GM23338 (cell line): ENCODE measurements at regions not wholly inside any gene's neighbourhood (a gene's known extent, or its start where the extent isn't known, plus 50 kb on each side); places are given as distances from the start of the nearest gene placed in this dataset.

Experiments
- ATAC-seq: fragments of 200-7000 bp; cut with Tn5 transposase; 3 replicates; pipeline ENCODE4 v1.9.1; 2020
- DNase-seq: peaks from one replicate; pipeline ENCODE4 v3.0.0-alpha.2; 2015; ENCODE audit warnings: low spot score
- H2AFZ ChIP-seq: fragments of 200-600 bp; sonication (generic); 2 replicates; pipeline ENCODE4 v1.8.0; 2016; ENCODE audit warnings: antibody characterized with exemption, mild to moderate bottlenecking, moderate library complexity
- H3F3A ChIP-seq: fragments of 200-600 bp; sonication (generic); replicated peaks from 2 replicates; pipeline ENCODE4 v1.8.0; 2017; ENCODE audit warnings: antibody characterized with exemption, mixed run types, low read depth
- H3K27ac ChIP-seq: fragments of 200-600 bp; sonication (generic); 2 replicates; pipeline ENCODE4 v1.6.1; 2016; ENCODE audit warnings: low read depth
- H3K27me3 ChIP-seq: fragments of 200-600 bp; sonication (generic); 2 replicates; pipeline ENCODE4 v1.8.0; 2016; ENCODE audit warnings: mild to moderate bottlenecking, mixed run types, moderate library complexity; ENCODE audit not compliant: insufficient read depth
- H3K36me3 ChIP-seq: fragments of 200-600 bp; sonication (generic); 2 replicates; pipeline ENCODE4 v1.8.0; 2016; ENCODE audit warnings: mild to moderate bottlenecking; ENCODE audit not compliant: insufficient read depth
- H3K4me1 ChIP-seq: fragments of 200-600 bp; sonication (generic); 2 replicates; pipeline ENCODE4 v1.8.0; 2016; ENCODE audit warnings: mild to moderate bottlenecking, moderate library complexity; ENCODE audit not compliant: insufficient read depth
- H3K4me2 ChIP-seq: fragments of 200-600 bp; sonication (generic); 2 replicates; pipeline ENCODE4 v1.7.1; 2017; ENCODE audit warnings: mixed run types
- H3K4me3 ChIP-seq: fragments of 200-600 bp; sonication (generic); 2 replicates; pipeline ENCODE4 v1.6.1; 2016; ENCODE audit warnings: mixed run types
- H3K79me2 ChIP-seq: fragments of 200-600 bp; sonication (generic); replicated peaks from 2 replicates; pipeline ENCODE4 v1.8.0; 2017; ENCODE audit warnings: mild to moderate bottlenecking; ENCODE audit not compliant: insufficient read depth
- H3K9me2 ChIP-seq: fragments of 200-600 bp; sonication (generic); 2 replicates; pipeline ENCODE4 v1.8.0; 2017; ENCODE audit not compliant: insufficient read depth
- H4K20me1 ChIP-seq: fragments of 200-600 bp; sonication (generic); replicated peaks from 2 replicates; pipeline ENCODE4 v1.8.0; 2017; ENCODE audit warnings: mild to moderate bottlenecking; ENCODE audit not compliant: insufficient read depth
- H3K27ac Mint-ChIP-seq: 2 replicates; pipeline ENCODE4 v1.8.0; 2020; ENCODE audit warnings: inconsistent platforms, mild to moderate bottlenecking, moderate library complexity, mixed read lengths
- H3K27me3 Mint-ChIP-seq: 3 replicates; pipeline ENCODE4 v1.8.0; 2022; ENCODE audit warnings: low read depth, mild to moderate bottlenecking, moderate library complexity, mixed read lengths, inconsistent platforms; ENCODE audit not compliant: insufficient read depth, poor library complexity
- H3K36me3 Mint-ChIP-seq: 3 replicates; pipeline ENCODE4 v1.8.0; 2021; ENCODE audit warnings: low read depth, mild to moderate bottlenecking, inconsistent platforms, moderate library complexity, mixed read lengths
- H3K4me1 Mint-ChIP-seq: 3 replicates; pipeline ENCODE4 v1.8.0; 2020; ENCODE audit warnings: mild to moderate bottlenecking, inconsistent platforms, mixed read lengths
- H3K4me3 Mint-ChIP-seq: 3 replicates; pipeline ENCODE4 v1.8.0; 2021; ENCODE audit warnings: moderate library complexity, mild to moderate bottlenecking, inconsistent platforms, mixed read lengths
- H3K9me3 Mint-ChIP-seq: 3 replicates; pipeline ENCODE4 v1.8.0; 2020; ENCODE audit warnings: moderate library complexity, mild to moderate bottlenecking, inconsistent platforms, mixed read lengths
- CREB1 ChIP-seq: fragments of 250-450 bp; sonication (Bioruptor Pico); IDR thresholded peaks from 2 replicates; pipeline ENCODE4 v1.5.0; 2020; ENCODE audit warnings: low read depth, mild to moderate bottlenecking, moderate library complexity
- EZH2 ChIP-seq: fragments of 200-600 bp; sonication (generic); IDR thresholded peaks from one replicate; pipeline ENCODE4 v1.8.0; 2017; ENCODE audit warnings: antibody characterized with exemption, mild to moderate bottlenecking, low read depth; ENCODE audit not compliant: unreplicated experiment
- JUNB ChIP-seq: IDR thresholded peaks from one replicate; pipeline ENCODE4 v1.6.1; 2016; ENCODE audit warnings: antibody characterized with exemption; ENCODE audit not compliant: unreplicated experiment
- POLR2AphosphoS5 ChIP-seq: IDR thresholded peaks from 2 replicates; pipeline ENCODE4 v1.6.1; 2016; ENCODE audit warnings: antibody characterized with exemption, low read depth
- STAT1 ChIP-seq: IDR thresholded peaks from one replicate; pipeline ENCODE4 v1.6.1; 2016; ENCODE audit warnings: antibody characterized with exemption; ENCODE audit not compliant: unreplicated experiment
- TF ChIP-seq, protein P1 (sequence below): IDR thresholded peaks from one replicate; pipeline ENCODE4 v1.6.1; 2018; ENCODE audit warnings: antibody characterized with exemption; ENCODE audit not compliant: unreplicated experiment
- TF ChIP-seq, protein P2 (sequence below): fragments of 250-450 bp; sonication (Bioruptor Pico); IDR thresholded peaks from 2 replicates; pipeline ENCODE4 v1.5.0; 2020; ENCODE audit warnings: mild to moderate bottlenecking, moderate library complexity
- TF ChIP-seq, protein P3 (sequence below): IDR thresholded peaks from 2 replicates; pipeline ENCODE4 v1.6.1; 2016; ENCODE audit warnings: antibody characterized with exemption

- Histone ChIP-seq H3K4me1 (peaks cover 52% of the 10 kb centered on the region), H3K4me3 (no peak overlapping the region; the same call in 1 of the 2 replicates), H2AFZ (no peak overlapping the region), H3K9me2 (peaks cover 3% of the 10 kb centered on the region; the same call in 1 of the 2 replicates), H3K27me3 (no peaks in the 10 kb centered on the region), H3K27ac (no peak overlapping the region), H3K36me3 (no peaks in the 10 kb centered on the region), H3K79me2 (no peaks in the 10 kb centered on the region), H4K20me1 (no peaks in the 10 kb centered on the region), H3F3A (no peaks in the 10 kb centered on the region), H3K4me2 (peak overlapping the region; percentile 42)
- ATAC-seq, result no peak
- H3K27me3 Mint-ChIP-seq, result no peaks in the 10 kb centered on the region
- no peaks in the 10 kb centered on the region for H3K9me3 Mint-ChIP-seq
- H3K27ac Mint-ChIP-seq, result peak overlapping the region; percentile 64; the same call in 1 of the 2 replicates
- TF ChIP-seq POLR2AphosphoS5, result no peak
- TF ChIP-seq, protein P1, sequence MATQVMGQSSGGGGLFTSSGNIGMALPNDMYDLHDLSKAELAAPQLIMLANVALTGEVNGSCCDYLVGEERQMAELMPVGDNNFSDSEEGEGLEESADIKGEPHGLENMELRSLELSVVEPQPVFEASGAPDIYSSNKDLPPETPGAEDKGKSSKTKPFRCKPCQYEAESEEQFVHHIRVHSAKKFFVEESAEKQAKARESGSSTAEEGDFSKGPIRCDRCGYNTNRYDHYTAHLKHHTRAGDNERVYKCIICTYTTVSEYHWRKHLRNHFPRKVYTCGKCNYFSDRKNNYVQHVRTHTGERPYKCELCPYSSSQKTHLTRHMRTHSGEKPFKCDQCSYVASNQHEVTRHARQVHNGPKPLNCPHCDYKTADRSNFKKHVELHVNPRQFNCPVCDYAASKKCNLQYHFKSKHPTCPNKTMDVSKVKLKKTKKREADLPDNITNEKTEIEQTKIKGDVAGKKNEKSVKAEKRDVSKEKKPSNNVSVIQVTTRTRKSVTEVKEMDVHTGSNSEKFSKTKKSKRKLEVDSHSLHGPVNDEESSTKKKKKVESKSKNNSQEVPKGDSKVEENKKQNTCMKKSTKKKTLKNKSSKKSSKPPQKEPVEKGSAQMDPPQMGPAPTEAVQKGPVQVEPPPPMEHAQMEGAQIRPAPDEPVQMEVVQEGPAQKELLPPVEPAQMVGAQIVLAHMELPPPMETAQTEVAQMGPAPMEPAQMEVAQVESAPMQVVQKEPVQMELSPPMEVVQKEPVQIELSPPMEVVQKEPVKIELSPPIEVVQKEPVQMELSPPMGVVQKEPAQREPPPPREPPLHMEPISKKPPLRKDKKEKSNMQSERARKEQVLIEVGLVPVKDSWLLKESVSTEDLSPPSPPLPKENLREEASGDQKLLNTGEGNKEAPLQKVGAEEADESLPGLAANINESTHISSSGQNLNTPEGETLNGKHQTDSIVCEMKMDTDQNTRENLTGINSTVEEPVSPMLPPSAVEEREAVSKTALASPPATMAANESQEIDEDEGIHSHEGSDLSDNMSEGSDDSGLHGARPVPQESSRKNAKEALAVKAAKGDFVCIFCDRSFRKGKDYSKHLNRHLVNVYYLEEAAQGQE, result no peak
- no peak for TF ChIP-seq JUNB
- TF ChIP-seq, protein P2, sequence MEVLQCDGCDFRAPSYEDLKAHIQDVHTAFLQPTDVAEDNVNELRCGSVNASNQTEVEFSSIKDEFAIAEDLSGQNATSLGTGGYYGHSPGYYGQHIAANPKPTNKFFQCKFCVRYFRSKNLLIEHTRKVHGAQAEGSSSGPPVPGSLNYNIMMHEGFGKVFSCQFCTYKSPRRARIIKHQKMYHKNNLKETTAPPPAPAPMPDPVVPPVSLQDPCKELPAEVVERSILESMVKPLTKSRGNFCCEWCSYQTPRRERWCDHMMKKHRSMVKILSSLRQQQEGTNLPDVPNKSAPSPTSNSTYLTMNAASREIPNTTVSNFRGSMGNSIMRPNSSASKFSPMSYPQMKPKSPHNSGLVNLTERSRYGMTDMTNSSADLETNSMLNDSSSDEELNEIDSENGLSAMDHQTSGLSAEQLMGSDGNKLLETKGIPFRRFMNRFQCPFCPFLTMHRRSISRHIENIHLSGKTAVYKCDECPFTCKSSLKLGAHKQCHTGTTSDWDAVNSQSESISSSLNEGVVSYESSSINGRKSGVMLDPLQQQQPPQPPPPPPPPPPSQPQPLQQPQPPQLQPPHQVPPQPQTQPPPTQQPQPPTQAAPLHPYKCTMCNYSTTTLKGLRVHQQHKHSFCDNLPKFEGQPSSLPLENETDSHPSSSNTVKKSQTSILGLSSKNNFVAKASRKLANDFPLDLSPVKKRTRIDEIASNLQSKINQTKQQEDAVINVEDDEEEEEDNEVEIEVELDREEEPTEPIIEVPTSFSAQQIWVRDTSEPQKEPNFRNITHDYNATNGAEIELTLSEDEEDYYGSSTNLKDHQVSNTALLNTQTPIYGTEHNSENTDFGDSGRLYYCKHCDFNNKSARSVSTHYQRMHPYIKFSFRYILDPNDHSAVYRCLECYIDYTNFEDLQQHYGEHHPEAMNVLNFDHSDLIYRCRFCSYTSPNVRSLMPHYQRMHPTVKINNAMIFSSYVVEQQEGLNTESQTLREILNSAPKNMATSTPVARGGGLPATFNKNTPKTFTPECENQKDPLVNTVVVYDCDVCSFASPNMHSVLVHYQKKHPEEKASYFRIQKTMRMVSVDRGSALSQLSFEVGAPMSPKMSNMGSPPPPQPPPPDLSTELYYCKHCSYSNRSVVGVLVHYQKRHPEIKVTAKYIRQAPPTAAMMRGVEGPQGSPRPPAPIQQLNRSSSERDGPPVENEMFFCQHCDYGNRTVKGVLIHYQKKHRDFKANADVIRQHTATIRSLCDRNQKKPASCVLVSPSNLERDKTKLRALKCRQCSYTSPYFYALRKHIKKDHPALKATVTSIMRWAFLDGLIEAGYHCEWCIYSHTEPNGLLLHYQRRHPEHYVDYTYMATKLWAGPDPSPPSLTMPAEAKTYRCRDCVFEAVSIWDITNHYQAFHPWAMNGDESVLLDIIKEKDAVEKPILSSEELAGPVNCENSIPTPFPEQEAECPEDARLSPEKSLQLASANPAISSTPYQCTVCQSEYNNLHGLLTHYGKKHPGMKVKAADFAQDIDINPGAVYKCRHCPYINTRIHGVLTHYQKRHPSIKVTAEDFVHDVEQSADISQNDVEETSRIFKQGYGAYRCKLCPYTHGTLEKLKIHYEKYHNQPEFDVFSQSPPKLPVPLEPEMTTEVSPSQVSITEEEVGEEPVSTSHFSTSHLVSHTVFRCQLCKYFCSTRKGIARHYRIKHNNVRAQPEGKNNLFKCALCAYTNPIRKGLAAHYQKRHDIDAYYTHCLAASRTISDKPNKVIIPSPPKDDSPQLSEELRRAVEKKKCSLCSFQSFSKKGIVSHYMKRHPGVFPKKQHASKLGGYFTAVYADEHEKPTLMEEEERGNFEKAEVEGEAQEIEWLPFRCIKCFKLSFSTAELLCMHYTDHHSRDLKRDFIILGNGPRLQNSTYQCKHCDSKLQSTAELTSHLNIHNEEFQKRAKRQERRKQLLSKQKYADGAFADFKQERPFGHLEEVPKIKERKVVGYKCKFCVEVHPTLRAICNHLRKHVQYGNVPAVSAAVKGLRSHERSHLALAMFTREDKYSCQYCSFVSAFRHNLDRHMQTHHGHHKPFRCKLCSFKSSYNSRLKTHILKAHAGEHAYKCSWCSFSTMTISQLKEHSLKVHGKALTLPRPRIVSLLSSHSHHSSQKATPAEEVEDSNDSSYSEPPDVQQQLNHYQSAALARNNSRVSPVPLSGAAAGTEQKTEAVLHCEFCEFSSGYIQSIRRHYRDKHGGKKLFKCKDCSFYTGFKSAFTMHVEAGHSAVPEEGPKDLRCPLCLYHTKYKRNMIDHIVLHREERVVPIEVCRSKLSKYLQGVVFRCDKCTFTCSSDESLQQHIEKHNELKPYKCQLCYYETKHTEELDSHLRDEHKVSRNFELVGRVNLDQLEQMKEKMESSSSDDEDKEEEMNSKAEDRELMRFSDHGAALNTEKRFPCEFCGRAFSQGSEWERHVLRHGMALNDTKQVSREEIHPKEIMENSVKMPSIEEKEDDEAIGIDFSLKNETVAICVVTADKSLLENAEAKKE (CRISPR knock-in tag), result no peak
- TF ChIP-seq, protein P3, sequence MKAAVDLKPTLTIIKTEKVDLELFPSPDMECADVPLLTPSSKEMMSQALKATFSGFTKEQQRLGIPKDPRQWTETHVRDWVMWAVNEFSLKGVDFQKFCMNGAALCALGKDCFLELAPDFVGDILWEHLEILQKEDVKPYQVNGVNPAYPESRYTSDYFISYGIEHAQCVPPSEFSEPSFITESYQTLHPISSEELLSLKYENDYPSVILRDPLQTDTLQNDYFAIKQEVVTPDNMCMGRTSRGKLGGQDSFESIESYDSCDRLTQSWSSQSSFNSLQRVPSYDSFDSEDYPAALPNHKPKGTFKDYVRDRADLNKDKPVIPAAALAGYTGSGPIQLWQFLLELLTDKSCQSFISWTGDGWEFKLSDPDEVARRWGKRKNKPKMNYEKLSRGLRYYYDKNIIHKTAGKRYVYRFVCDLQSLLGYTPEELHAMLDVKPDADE, result no peak
- no peak for TF ChIP-seq EZH2
- TF ChIP-seq STAT1, result no peak
- no peak for TF ChIP-seq CREB1 (CRISPR knock-in tag)
- H3K4me3 Mint-ChIP-seq, result no peak overlapping the region; the same call in 2 of the 3 replicates
- H3K36me3 Mint-ChIP-seq, result no peaks in the 10 kb centered on the region
- peaks cover 57% of the 10 kb centered on the region for H3K4me1 Mint-ChIP-seq
- DNase-seq, result no peak
Measured at GRCh38 chr6:137547601-137548000, 53.4 kb upstream of the OLIG3 start.
